Tibial nerve (tissue), 4 donors: ENCODE measurements at regions not wholly inside any gene's neighbourhood (a gene's known extent, or its start where the extent isn't known, plus 50 kb on each side); places are given as distances from the start of the nearest gene placed in this dataset.

ENCODE experiments used
- DNase-seq, 2 donors: peaks; one replicate each; pipeline ENCODE4 v3.0.0-alpha.2; 2019; ENCODE audit warnings: low spot score in 2 of 2
- H3K27ac ChIP-seq, 4 donors: fragments of 200-600 bp; sonication (generic) in 3 of 4; one replicate each; pipeline ENCODE4 v1.5.1; 2017 to 2019; ENCODE audit warnings: mild to moderate bottlenecking in 1 of 4
- H3K27me3 ChIP-seq, 2 donors: fragments of 200-600 bp; sonication (generic) in 1 of 2; one replicate each; pipeline versions ENCODE4 v1.5.1 to v1.6.0; 2017 to 2019
- H3K36me3 ChIP-seq, 3 donors: fragments of 200-600 bp; sonication (generic); one replicate each; pipeline ENCODE4 v1.5.1; 2018 to 2019
- H3K4me1 ChIP-seq, 4 donors: fragments of 200-600 bp; sonication (generic) in 3 of 4; one replicate each; pipeline ENCODE4 v1.5.1; 2017 to 2019
- H3K4me3 ChIP-seq, 4 donors: fragments of 200-600 bp; sonication (generic) in 3 of 4; one replicate each; pipeline ENCODE4 v1.5.1; 2017 to 2019; ENCODE audit warnings: mild to moderate bottlenecking in 1 of 4, moderate library complexity in 1 of 4
- H3K9me3 ChIP-seq, 4 donors: fragments of 200-600 bp; sonication (generic) in 3 of 4; one replicate each; pipeline ENCODE4 v1.5.1; 2017 to 2019
- EP300 ChIP-seq, 2 donors: sonication (generic); formaldehyde crosslinking; IDR thresholded peaks; one replicate each; pipeline ENCODE4 v1.6.1; 2017; ENCODE audit warnings: antibody characterized with exemption in 2 of 2, mild to moderate bottlenecking in 1 of 2
- POLR2A ChIP-seq, 2 donors: fragments of 450-650 bp; IDR thresholded peaks; one replicate each; pipeline ENCODE4 v1.6.1; 2017; ENCODE audit warnings: antibody characterized with exemption in 2 of 2, mild to moderate bottlenecking in 2 of 2, moderate library complexity in 2 of 2
- WGBS, 2 donors: methylation state at CpG; one replicate each; pipeline ENCODE4 v1.1.5; 2018; 5-methylcytosine and 5-hydroxymethylcytosine counted together
- TF ChIP-seq, protein P1 (sequence below), 5 experiments: fragments of 200-600 bp in 3 of 5; fragments of 450-650 bp in 2 of 5; sonication (generic) in 3 of 5; IDR thresholded peaks; one replicate each; pipeline ENCODE4 v1.5.1; 2016 to 2019; ENCODE audit warnings: antibody characterized with exemption in 5 of 5, mild to moderate bottlenecking in 3 of 5, moderate library complexity in 2 of 5

DNA sequence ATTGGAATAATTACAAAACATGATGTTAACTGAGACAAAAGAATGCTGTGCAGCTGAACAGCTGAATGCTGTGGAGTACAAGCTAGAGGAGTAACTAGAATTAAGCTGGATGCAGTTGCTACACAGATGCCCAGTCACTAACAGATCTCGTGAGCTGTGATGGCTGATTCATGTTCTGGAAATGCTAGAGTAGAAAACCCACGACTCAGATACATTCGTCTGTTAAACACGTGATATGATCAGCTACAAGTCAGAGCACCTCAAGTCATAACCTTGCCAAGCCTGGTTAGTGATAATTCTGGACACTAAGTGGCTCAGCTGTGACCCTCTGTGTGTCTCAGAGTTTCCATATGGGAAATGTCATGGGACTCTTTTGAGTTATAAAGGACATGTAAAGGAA lies 89.7 kb upstream of the ESRRG start:
- WGBS, 2 donors: 79% methylated on average over 4 of the region's 4 CpGs
- Histone ChIP-seq H3K36me3 (no peaks in the 10 kb centered on the region), H3K4me1 (peaks cover 0 to 7% (median 0%) of the 10 kb centered on the region in 4 donors), H3K9me3 (no peaks in the 10 kb centered on the region), H3K27ac (no peak overlapping the region), H3K27me3 (no peaks in the 10 kb centered on the region), H3K4me3 (no peak overlapping the region)
- TF ChIP-seq, protein P1, sequence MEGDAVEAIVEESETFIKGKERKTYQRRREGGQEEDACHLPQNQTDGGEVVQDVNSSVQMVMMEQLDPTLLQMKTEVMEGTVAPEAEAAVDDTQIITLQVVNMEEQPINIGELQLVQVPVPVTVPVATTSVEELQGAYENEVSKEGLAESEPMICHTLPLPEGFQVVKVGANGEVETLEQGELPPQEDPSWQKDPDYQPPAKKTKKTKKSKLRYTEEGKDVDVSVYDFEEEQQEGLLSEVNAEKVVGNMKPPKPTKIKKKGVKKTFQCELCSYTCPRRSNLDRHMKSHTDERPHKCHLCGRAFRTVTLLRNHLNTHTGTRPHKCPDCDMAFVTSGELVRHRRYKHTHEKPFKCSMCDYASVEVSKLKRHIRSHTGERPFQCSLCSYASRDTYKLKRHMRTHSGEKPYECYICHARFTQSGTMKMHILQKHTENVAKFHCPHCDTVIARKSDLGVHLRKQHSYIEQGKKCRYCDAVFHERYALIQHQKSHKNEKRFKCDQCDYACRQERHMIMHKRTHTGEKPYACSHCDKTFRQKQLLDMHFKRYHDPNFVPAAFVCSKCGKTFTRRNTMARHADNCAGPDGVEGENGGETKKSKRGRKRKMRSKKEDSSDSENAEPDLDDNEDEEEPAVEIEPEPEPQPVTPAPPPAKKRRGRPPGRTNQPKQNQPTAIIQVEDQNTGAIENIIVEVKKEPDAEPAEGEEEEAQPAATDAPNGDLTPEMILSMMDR (IDR thresholded peaks at IDR 0.05): no peak
- TF ChIP-seq POLR2A (IDR thresholded peaks at IDR 0.05) (no peak), EP300 (IDR thresholded peaks at IDR 0.05) (no peak)
- DNase-seq: no peak

DNA sequence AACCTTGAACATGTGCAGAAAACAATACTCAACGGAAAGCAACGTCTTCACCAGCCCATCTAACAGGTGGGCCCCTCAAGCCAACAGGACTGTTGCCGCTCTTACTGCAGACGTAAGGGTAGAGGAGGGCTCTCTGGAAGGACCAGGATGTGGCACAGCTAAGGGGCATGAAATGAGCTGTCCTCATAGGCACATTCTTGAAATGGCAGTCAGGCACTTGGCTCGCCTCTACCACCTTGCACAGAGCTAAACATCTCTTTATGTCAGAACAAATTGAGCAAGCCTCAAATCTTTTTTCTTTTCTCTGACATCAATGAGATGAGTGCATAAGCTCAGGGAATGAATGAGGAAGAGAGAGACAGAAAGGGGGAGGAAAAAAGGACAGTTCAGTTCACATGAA lies 86.4 kb upstream of the ESRRG start:
- no peaks in the 10 kb centered on the region for H3K36me3 ChIP-seq
- 75 to 77% methylated on average over 5 of the region's 5 CpGs for WGBS, 2 donors
- H3K27me3 ChIP-seq: no peaks in the 10 kb centered on the region
- H3K4me3 ChIP-seq: no peak overlapping the region
- H3K9me3 ChIP-seq: no peaks in the 10 kb centered on the region
- no peak overlapping the region for H3K27ac ChIP-seq
- DNase-seq: no peak
- peaks cover 0 to 3% (median 0%) of the 10 kb centered on the region in 4 donors for H3K4me1 ChIP-seq
- TF ChIP-seq POLR2A (IDR thresholded peaks at IDR 0.05) (no peak), EP300 (IDR thresholded peaks at IDR 0.05) (no peak)
- TF ChIP-seq, protein P1 (IDR thresholded peaks at IDR 0.05): no peak

DNA sequence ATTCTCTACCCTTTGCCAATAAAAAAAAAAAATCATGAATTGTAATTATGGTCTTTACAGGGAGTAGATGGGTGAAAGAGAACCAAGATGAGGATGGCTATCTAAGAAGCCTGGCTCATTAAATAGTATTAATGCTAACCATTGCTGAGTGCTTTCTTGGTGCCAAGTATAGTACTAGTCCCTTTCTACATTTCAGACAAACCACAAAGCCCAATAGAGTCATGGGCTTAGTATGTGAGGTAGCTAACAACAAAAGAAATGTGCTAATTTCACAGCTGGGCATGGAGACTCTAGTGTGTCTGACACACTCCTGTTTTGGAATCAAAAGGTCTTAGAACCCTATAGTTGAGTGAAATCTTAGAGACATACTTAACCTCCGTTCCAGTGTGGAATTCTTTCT lies 84.5 kb upstream of the ESRRG start:
- H3K4me3 ChIP-seq: no peak overlapping the region
- H3K27ac ChIP-seq: no peak overlapping the region
- no peaks in the 10 kb centered on the region for H3K27me3 ChIP-seq
- H3K9me3 ChIP-seq: no peaks in the 10 kb centered on the region
- no peak for DNase-seq
- H3K4me1 ChIP-seq: no peaks in the 10 kb centered on the region
- WGBS, 2 donors: 83 to 87% methylated on average over 1 of the region's 1 CpG
- TF ChIP-seq POLR2A (IDR thresholded peaks at IDR 0.05) (no peak), EP300 (IDR thresholded peaks at IDR 0.05) (no peak)
- TF ChIP-seq, protein P1 (IDR thresholded peaks at IDR 0.05): no peak
- no peaks in the 10 kb centered on the region for H3K36me3 ChIP-seq

DNA sequence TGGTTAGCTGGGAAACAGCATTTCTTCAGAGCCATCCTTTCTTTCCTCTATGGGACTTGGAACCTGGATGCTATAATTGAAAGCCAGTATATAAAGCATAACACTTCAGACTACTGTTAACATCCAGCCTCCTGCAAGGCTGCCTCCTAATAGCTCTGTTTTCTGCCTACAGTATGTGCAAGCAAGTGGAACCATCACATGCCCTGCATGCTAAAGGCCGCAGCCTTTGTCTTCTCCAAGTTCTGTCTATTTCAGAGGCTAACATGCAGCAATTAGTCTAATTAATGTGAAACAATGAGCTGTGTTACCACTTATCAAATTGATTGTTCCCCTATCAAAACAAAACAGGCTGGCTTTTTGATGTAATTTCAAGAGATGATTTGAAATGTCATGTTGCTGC lies 82.7 kb upstream of the ESRRG start:
- 93 to 96% methylated on average over 1 of the region's 1 CpG for WGBS, 2 donors
- Histone ChIP-seq H3K27ac (no peak overlapping the region), H3K36me3 (no peaks in the 10 kb centered on the region), H3K4me3 (no peak overlapping the region), H3K27me3 (no peaks in the 10 kb centered on the region), H3K9me3 (no peaks in the 10 kb centered on the region), H3K4me1 (no peaks in the 10 kb centered on the region)
- DNase-seq: no peak
- TF ChIP-seq, protein P1 (IDR thresholded peaks at IDR 0.05): no peak
- no peak for TF ChIP-seq POLR2A (IDR thresholded peaks at IDR 0.05)
- no peak for TF ChIP-seq EP300 (IDR thresholded peaks at IDR 0.05)

DNA sequence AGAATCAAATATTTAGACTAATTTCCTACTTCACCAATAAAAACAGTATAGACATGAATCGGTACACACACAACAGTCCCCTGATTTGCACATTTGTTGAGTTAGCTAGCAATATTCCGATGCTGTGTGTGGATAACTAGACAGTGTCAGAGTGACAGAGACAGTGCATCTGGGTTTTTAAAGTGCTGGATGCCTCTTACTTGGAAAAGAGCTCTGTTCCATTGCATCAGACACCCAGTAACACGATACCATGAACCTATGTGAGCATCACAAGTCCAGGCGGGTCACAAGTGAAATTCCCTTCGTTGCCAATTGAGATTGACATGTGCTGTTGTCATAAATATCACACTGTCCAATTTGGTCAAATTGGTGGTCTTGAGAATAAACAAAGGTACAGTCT lies 82.0 kb upstream of the ESRRG start:
- DNase-seq: no peak
- no peaks in the 10 kb centered on the region for H3K4me1 ChIP-seq
- no peaks in the 10 kb centered on the region for H3K27me3 ChIP-seq
- H3K9me3 ChIP-seq: no peaks in the 10 kb centered on the region
- H3K4me3 ChIP-seq: no peak overlapping the region
- TF ChIP-seq EP300 (IDR thresholded peaks at IDR 0.05) (no peak), POLR2A (IDR thresholded peaks at IDR 0.05) (no peak)
- TF ChIP-seq, protein P1 (IDR thresholded peaks at IDR 0.05): no peak
- no peaks in the 10 kb centered on the region for H3K36me3 ChIP-seq
- 65 to 70% methylated on average over 5 of the region's 5 CpGs for WGBS, 2 donors
- no peak overlapping the region for H3K27ac ChIP-seq
